AG09309 (cell line): ENCODE measurements at regions not wholly inside any gene's neighbourhood (a gene's known extent, or its start where the extent isn't known, plus 50 kb on each side); places are given as distances from the start of the nearest gene placed in this dataset.
A peak's percentile ranks its signal among the peaks of the same experiment; 100 is the strongest.

ENCODE experiments used
- DNase-seq: peaks from one replicate; pipeline ENCODE4 v3.0.0-alpha.2; 2010; ENCODE audit warnings: low read depth
- H3K4me3 ChIP-seq: 2 replicates; pipeline ENCODE4 v1.5.1; 2011; ENCODE audit warnings: mild to moderate bottlenecking, low read depth, low read length, moderate library complexity; ENCODE audit not compliant: control insufficient read depth
- TF ChIP-seq, protein P1 (sequence below): IDR thresholded peaks from 2 replicates; pipeline ENCODE4 v1.5.1; 2011; ENCODE audit warnings: mild to moderate bottlenecking, low read depth, low read length, inconsistent platforms; ENCODE audit not compliant: insufficient read depth, control insufficient read depth; ENCODE audit errors: missing control alignments

DNA sequence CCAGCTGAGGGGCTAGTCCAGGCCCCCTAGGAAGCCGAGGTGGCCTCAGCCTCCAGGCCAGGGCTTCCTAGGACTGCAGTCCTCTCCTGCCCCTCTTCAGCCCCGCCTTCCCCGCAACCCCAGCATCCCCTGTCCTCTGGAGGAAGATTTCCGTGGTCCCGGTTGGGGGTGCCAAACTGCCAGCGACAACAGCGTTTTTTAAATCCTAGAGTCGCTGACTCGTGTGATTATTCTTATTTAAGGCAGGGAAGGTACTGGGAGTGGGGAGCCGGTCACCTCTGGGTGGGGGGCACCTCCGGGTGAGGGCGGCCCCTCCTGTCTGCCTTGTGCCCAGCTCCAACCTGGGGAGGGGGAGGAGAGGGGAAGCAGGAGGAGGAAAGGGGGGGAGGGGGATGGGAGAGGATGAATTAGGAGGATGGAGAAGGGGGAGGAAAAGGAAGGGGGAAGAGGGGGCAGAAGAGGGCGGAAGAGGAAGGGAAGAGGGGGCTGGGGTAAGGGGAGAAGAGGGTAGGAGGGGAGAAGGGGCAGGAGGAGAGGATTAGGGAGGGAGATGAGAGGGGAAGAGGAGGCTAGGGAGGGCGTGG is 173.1 kb upstream of the IER5L start:
- TF ChIP-seq, protein P1, sequence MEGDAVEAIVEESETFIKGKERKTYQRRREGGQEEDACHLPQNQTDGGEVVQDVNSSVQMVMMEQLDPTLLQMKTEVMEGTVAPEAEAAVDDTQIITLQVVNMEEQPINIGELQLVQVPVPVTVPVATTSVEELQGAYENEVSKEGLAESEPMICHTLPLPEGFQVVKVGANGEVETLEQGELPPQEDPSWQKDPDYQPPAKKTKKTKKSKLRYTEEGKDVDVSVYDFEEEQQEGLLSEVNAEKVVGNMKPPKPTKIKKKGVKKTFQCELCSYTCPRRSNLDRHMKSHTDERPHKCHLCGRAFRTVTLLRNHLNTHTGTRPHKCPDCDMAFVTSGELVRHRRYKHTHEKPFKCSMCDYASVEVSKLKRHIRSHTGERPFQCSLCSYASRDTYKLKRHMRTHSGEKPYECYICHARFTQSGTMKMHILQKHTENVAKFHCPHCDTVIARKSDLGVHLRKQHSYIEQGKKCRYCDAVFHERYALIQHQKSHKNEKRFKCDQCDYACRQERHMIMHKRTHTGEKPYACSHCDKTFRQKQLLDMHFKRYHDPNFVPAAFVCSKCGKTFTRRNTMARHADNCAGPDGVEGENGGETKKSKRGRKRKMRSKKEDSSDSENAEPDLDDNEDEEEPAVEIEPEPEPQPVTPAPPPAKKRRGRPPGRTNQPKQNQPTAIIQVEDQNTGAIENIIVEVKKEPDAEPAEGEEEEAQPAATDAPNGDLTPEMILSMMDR: no peak
- no peak for DNase-seq
- no peak overlapping the region for H3K4me3 ChIP-seq

DNA sequence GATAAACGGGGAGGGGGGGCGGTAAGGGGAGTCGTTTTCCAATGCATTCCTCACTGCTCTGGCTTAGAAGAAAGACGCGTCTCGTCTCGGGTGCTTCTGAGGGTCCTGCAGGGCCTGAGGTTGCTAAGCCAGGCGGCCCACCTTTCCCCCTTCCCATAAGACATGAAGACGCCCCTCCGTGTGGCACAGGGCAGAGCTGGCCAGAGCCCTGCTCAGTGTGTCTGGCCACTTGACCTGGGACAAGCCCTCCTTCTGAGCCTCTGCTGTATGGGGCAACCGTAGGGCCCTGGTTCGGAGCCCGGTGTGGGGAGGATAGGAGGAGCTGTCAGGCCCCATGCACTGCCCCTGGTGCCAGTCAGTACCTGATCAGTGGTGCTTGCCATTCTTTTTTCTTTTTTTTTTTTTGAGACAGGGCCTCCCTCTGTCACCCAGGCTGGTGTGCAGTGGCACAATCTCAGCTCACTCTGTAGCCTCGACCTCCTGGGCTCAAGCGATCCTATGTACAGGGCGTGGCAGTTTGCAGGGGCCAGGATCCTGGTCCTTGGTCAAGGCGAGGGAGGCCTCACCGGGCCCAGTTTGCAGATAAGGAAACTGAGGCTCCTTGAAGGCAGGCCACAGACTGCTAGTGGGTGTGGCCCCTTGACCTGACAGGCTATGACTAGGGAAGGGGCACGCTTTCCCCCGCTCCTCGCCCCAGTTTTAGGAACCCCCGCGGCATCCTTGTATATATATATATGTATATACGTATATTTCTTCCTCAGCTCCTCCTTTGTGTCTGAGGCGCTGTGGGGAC is 172.3 kb upstream of the IER5L start:
- TF ChIP-seq, protein P1: no peak
- H3K4me3 ChIP-seq: no peak overlapping the region

GRCh38 chr9:129349665-129349947 is 171.5 kb upstream of the IER5L start:
- no peak for DNase-seq
- TF ChIP-seq, protein P1: no peak
- no peak overlapping the region for H3K4me3 ChIP-seq

More for the DNA sequence above, 172.3 kb upstream of the IER5L start:
- DNase-seq: no peak

GRCh38 chr9:129348890-129349664 is 171.0 kb upstream of the IER5L start:
- H3K4me3 ChIP-seq: no peak overlapping the region
- TF ChIP-seq, protein P1: no peak
- no peak for DNase-seq

DNA sequence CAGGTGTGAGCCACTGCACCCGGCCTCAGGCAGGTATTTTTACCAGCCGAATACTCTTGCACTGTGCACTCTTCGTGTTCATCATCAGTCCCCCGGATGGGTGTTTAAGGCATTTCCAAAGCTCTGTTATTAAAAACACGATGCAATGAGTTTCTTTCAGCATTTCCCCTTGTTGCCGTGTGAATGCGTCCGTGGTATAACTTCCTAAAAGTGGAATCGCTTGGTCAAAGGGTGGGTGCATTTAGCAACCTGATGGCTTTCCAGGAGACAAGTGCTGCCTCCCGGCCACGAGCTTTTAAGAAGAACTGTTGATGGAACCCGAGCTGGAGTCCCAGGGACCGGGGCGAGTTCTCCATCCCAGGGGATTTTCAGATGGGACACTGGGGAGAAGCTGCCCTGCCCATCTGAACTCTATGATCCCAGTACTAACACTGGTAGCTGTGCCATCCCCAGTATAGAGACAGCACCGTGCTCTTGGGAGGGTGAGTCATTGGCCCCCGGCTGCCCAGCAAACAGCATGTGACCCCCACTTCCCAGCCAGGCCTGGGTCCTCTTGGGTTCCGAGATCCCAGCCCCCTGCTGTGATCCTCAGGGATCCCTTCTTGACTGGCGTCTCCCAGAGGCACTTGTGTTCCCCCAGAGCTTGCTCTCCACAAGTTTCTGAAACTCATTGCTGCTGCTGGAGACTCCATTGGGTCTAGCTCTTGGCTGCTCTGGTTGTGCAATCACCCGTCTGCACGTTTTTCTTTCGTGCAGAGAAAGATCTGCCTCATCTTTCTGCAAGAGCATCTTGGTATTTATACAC is 169.5 kb upstream of the IER5L start:
- TF ChIP-seq, protein P1: no peak
- DNase-seq: peak; percentile 58
- H3K4me3 ChIP-seq: no peak overlapping the region

DNA sequence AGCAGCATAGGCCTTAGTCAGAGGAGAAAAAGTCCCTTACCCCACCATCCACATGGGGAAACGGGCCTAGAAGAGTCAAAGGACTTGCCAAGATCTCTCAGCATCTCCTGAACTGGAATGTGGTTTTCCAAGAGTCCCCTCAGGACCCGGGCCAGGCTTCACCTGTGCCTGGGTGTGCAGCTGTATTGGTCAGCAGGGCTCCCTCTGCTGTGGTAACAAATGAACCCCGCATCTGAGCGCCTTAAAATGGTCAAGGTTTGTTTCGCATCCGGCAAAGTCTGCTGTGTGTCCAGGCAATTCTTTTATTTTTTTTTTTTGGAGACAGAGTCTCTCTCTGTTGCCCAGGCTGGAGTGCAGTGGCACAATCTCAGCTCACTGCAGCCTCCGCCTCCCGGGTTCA is 168.0 kb upstream of the IER5L start:
- TF ChIP-seq, protein P1: no peak
- H3K4me3 ChIP-seq: no peak overlapping the region
- no peak for DNase-seq
